ENCODE measurements at regions not wholly inside any gene's neighbourhood (a gene's known extent, or its start where the extent isn't known, plus 50 kb on each side); places are given as distances from the start of the nearest gene placed in this dataset.

- TF ChIP-seq CTCF (IDR thresholded peaks at IDR 0.05) (no peak), POLR2A (IDR thresholded peaks at IDR 0.05) (no peak)
Measured at GRCh38 chr2:15797231-15797938, 143.0 kb upstream of the MYCN start.

Measured in Peyer's patch (tissue), 4 donors.